Testis (tissue), 2 donors: ENCODE measurements at regions not wholly inside any gene's neighbourhood (a gene's known extent, or its start where the extent isn't known, plus 50 kb on each side); places are given as distances from the start of the nearest gene placed in this dataset.

ENCODE experiments used
- DNase-seq: peaks from one replicate; pipeline ENCODE4 v3.0.0-alpha.2; 2019
- H3K27ac ChIP-seq, 2 donors: fragments of 200-600 bp; sonication (generic); one replicate each; pipeline ENCODE4 v1.5.1; 2019
- H3K27me3 ChIP-seq: fragments of 200-600 bp; sonication (generic); one replicate; pipeline ENCODE4 v1.5.1; 2019
- H3K36me3 ChIP-seq: fragments of 200-600 bp; sonication (generic); one replicate; pipeline ENCODE4 v1.5.1; 2017; ENCODE audit warnings: low read depth; ENCODE audit errors: missing control alignments
- H3K4me1 ChIP-seq: fragments of 200-600 bp; sonication (generic); one replicate; pipeline ENCODE4 v1.5.1; 2019
- H3K4me3 ChIP-seq, 2 donors: fragments of 200-600 bp; sonication (generic); one replicate each; pipeline ENCODE4 v1.5.1; 2017 to 2019
- H3K9me3 ChIP-seq: fragments of 200-600 bp; sonication (generic); one replicate; pipeline ENCODE4 v1.5.1; 2017
- POLR2A ChIP-seq: fragments of 450-650 bp; IDR thresholded peaks from one replicate; pipeline ENCODE4 v1.6.1; 2017; ENCODE audit warnings: antibody characterized with exemption, mild to moderate bottlenecking, moderate library complexity
- WGBS, 2 donors: methylation state at CpG; one replicate each; pipeline ENCODE4 v1.1.5; 2018; 5-methylcytosine and 5-hydroxymethylcytosine counted together
- intact Hi-C: fragments of 100-400 bp; cut with DNase I; formaldehyde crosslinking; loops from one replicate; pipeline ENCODE4 v1.15.1; 2023; ENCODE audit warnings: low total_unique reads
- TF ChIP-seq, protein P1 (sequence below), 3 experiments: fragments of 450-650 bp in 2 of 3; fragments of 200-600 bp in 1 of 3; sonication (generic) in 1 of 3; IDR thresholded peaks; one replicate each; pipeline ENCODE4 v1.5.1; 2016 to 2019; ENCODE audit warnings: antibody characterized with exemption in 3 of 3, mild to moderate bottlenecking in 2 of 3, moderate library complexity in 1 of 3

DNA sequence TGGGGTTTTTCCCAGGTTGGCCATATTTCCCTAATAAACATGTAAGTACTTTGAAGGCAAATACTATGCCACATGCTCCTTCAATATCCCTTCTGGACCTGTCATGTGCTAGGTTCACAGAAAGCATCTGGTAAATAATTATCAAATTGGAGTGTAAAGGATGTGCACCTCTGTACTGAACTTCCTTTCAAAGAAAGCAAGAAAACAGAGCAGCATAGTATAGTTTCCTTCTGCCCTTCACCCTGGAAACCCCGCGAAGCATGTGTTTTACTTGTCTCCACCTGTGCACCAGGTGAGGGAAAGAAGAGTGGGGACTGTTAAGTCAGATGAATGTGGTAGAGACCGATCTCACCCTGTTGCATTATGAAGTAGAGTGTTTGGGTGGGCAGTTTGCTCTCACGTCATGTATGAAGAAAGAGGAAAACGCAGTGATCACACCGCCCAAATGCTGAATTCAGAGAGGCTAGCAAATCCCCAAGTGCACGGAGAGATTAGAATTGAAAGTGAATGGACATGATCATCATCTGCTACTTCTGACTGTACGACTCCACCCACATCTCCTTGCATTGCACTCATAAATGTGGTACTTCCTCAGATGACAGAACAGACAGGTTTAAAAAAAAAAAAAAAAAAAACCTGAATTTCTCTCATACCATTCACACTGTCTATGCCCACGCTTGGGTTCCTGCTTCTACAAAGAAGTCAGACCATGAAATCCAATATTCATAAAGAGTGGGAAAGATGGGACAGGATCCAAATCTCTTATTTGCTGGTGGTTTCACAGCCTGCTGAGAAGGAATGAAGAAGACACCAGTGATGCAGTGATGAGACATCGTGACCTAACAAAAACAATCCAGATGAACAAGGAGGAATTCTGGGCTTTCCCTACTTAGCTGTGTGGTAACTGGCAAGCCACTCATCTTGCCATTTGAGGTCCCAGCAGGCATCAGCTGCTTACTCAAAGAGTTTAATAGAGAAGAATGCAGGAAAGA is 448.6 kb downstream of the BCL11A start:
- no peak for DNase-seq
- Histone ChIP-seq H3K4me1 (no peaks in the 10 kb centered on the region), H3K27me3 (no peaks in the 10 kb centered on the region), H3K9me3 (no peaks in the 10 kb centered on the region), H3K4me3 (no peak overlapping the region), H3K27ac (no peak overlapping the region), H3K36me3 (no peaks in the 10 kb centered on the region)
- 78 to 87% methylated on average over 10 of the region's 10 CpGs for WGBS, 2 donors
- intact Hi-C loops: no loop called here
- no peak for TF ChIP-seq POLR2A
- TF ChIP-seq, protein P1, sequence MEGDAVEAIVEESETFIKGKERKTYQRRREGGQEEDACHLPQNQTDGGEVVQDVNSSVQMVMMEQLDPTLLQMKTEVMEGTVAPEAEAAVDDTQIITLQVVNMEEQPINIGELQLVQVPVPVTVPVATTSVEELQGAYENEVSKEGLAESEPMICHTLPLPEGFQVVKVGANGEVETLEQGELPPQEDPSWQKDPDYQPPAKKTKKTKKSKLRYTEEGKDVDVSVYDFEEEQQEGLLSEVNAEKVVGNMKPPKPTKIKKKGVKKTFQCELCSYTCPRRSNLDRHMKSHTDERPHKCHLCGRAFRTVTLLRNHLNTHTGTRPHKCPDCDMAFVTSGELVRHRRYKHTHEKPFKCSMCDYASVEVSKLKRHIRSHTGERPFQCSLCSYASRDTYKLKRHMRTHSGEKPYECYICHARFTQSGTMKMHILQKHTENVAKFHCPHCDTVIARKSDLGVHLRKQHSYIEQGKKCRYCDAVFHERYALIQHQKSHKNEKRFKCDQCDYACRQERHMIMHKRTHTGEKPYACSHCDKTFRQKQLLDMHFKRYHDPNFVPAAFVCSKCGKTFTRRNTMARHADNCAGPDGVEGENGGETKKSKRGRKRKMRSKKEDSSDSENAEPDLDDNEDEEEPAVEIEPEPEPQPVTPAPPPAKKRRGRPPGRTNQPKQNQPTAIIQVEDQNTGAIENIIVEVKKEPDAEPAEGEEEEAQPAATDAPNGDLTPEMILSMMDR (IDR thresholded peaks at IDR 0.05): no peak

DNA sequence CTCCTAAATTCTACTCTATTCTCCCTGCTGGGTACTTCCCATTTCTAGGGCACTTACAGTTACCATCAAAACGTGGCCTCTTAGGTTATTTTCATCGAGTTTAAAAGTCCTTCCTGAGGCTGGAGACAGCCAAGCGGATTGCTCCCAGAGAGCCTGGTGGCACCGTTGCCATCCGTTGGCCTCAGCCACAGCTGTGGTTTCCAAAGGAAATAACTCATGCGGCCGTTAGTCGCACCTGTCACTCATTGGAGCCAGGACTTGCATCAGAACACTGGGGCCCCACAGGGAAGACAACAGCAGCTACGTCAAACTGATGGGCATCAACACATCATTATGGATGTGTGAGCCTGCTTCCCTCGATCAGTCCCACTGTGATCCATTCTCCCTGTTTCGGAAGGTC is 453.4 kb downstream of the BCL11A start:
- Histone ChIP-seq H3K9me3 (no peaks in the 10 kb centered on the region), H3K4me1 (no peaks in the 10 kb centered on the region), H3K36me3 (no peaks in the 10 kb centered on the region), H3K4me3 (no peak overlapping the region), H3K27ac (no peak overlapping the region), H3K27me3 (no peaks in the 10 kb centered on the region)
- WGBS, 2 donors: 75 to 85% methylated on average over 11 of the region's 11 CpGs
- no peak for TF ChIP-seq POLR2A
- TF ChIP-seq, protein P1 (IDR thresholded peaks at IDR 0.05): no peak
- no peak for DNase-seq
- intact Hi-C loops: no loop called here

- WGBS, 2 donors: 71 to 82% methylated on average over 3 of the region's 3 CpGs
- TF ChIP-seq POLR2A: no peak
- TF ChIP-seq, protein P1 (IDR thresholded peaks at IDR 0.05): no peak
- H3K4me3 ChIP-seq: no peak overlapping the region
- H3K27me3 ChIP-seq: no peaks in the 10 kb centered on the region
- no peak for DNase-seq
- H3K9me3 ChIP-seq: no peaks in the 10 kb centered on the region
- intact Hi-C loops: no loop called here
- no peaks in the 10 kb centered on the region for H3K4me1 ChIP-seq
- H3K27ac ChIP-seq: no peak overlapping the region
- no peaks in the 10 kb centered on the region for H3K36me3 ChIP-seq
These were observed 454.5 kb downstream of the BCL11A start for GRCh38 chr2:60098996-60099395.

GRCh38 chr2:60097298-60097697 is 456.2 kb downstream of the BCL11A start:
- TF ChIP-seq POLR2A: no peak
- TF ChIP-seq, protein P1 (IDR thresholded peaks at IDR 0.05): no peak
- 95 to 96% methylated on average over 11 of the region's 11 CpGs for WGBS, 2 donors
- no peak overlapping the region for H3K27ac ChIP-seq
- H3K4me1 ChIP-seq: no peaks in the 10 kb centered on the region
- intact Hi-C loops: no loop called here
- no peaks in the 10 kb centered on the region for H3K27me3 ChIP-seq
- no peaks in the 10 kb centered on the region for H3K9me3 ChIP-seq
- no peak overlapping the region for H3K4me3 ChIP-seq
- no peak for DNase-seq
- no peaks in the 10 kb centered on the region for H3K36me3 ChIP-seq
